GM12874 (cell line): ENCODE measurements at regions not wholly inside any gene's neighbourhood (a gene's known extent, or its start where the extent isn't known, plus 50 kb on each side); places are given as distances from the start of the nearest gene placed in this dataset.

Source experiments
- CTCF ChIP-seq: IDR thresholded peaks from 2 replicates; pipeline ENCODE4 v1.5.1; 2011; ENCODE audit warnings: low read depth, mild to moderate bottlenecking, control low read depth, low read length, moderate library complexity; ENCODE audit not compliant: insufficient read depth

- no peak for TF ChIP-seq CTCF
These were observed 304.0 kb downstream of the NR2F1-AS1 start for GRCh38 chr5:93277051-93277450.

- TF ChIP-seq CTCF, result no peak
These were observed 305.6 kb downstream of the NR2F1-AS1 start for GRCh38 chr5:93275376-93275775.

GRCh38 chr5:93274291-93274690, 306.7 kb downstream of the NR2F1-AS1 start:
- no peak for TF ChIP-seq CTCF

GRCh38 chr5:93273176-93273575, 307.8 kb downstream of the NR2F1-AS1 start:
- TF ChIP-seq CTCF, result no peak

GRCh38 chr5:93272108-93272507, 308.9 kb downstream of the NR2F1-AS1 start:
- TF ChIP-seq CTCF, result no peak

GRCh38 chr5:93267736-93268135, 313.3 kb downstream of the NR2F1-AS1 start:
- TF ChIP-seq CTCF, result no peak

GRCh38 chr5:93267276-93267675, 313.7 kb downstream of the NR2F1-AS1 start:
- TF ChIP-seq CTCF, result no peak

- no peak for TF ChIP-seq CTCF
These were observed 323.4 kb downstream of the NR2F1-AS1 start for GRCh38 chr5:93257616-93258015.
